GM18517 (cell line): ENCODE measurements at regions not wholly inside any gene's neighbourhood (a gene's known extent, or its start where the extent isn't known, plus 50 kb on each side); places are given as distances from the start of the nearest gene placed in this dataset.

Source experiments
- ATAC-seq: cut with Tn5 transposase; IDR thresholded peaks from one replicate; pipeline ENCODE4 v1.9.1; 2021; ENCODE audit warnings: mild to moderate bottlenecking, moderate library complexity; ENCODE audit not compliant: unreplicated experiment

- no peak for ATAC-seq
Observed at GRCh38 chr10:60669501-60669900, 108.8 kb upstream of the CDK1 start.

- ATAC-seq = no peak
Observed at GRCh38 chr10:60666221-60666620, 112.1 kb upstream of the CDK1 start.

- no peak for ATAC-seq
Observed at GRCh38 chr10:60664859-60665258, 113.4 kb upstream of the CDK1 start.

DNA sequence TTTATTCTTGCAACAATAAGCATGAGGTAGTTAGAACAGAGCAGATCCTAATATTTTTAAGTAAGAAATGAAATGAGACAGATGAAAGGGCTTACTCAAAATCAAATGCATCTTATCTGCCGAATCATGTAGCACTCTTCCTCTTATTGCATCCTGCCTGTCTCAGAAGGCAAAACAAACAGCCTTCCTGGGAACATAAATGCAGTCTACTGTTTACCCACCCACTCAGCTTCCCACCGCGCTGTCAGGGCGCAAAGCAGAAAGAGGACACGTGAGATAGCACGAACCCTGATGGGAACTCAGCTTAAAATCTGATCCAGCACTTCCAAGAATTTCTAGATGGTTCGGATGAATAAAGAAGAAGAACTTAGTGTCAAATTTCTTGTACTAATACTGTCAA lies 114.4 kb upstream of the CDK1 start:
- no peak for ATAC-seq

GRCh38 chr10:60662917-60663614 lies 115.2 kb upstream of the CDK1 start:
- no peak for ATAC-seq

DNA sequence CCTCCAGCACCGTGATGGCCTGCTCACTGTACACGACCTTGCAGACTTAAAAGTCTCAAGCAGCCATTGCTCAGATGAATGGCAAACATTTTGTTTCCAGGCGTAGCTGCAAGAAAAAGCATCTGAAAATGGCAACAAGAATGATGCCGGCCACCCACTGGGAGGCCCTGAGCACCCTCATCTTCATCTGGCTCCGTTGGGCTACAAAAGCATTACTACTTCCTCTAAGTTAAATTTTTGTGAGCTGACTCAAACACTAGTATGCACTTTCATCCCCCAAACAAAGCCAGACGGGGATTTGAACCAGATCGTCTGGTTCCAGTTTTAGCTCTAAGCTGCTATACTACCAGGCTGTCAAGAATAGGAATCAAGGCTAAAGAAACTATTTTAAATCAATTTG lies 116.6 kb upstream of the CDK1 start:
- ATAC-seq = no peak

- no peak for ATAC-seq
Observed at GRCh38 chr10:60660625-60661024, 117.7 kb upstream of the CDK1 start.

DNA sequence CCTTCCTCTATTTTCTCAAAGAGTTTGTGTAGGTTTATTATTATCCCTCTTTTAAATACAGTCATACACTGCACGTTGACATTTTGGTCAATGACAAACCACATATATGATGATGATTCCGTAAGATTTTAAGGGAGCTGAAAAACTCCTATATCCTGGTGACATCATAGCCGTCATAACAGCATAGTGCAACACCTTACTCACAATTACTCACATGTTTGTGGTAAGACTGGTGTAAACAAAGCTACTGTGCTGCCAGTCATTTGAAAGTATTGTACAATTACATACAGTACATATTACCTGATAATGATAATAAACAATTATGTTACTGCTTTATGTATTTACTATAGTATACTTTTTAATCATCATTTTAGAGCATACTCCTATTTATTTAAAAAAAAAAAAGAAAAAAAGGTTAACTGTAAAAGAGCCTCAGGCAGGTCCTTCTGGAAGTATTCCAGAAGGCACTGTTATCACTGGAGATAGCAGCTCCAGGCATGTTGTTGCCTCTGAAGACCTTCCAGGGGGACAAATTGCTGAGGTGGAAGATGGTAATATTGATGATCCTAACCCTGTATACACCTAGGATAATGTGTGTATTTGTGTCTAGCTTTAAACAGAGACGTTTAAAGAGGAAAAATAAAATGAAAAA lies 123.3 kb upstream of the CDK1 start:
- no peak for ATAC-seq

DNA sequence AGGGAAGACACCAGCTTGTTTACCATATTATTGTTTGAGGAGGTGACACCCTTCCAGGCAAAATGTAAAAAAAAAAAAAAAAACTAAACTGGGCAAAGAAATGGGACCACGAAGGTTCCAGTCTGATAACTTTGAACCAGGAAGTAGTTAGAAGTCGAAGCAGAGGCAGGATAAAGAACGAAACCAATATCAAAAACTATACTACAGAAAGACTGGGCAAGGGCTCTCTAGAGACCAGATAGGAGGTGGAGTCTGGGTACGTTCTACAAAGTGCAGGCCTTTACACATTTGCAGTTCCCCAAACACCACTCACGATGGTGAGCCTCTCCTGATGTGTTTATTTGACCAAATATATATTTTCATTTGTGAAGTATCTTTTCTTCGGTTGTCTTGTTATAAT lies 125.7 kb upstream of the CDK1 start:
- peak; percentile 99 for ATAC-seq

GRCh38 chr10:60650378-60650800 lies 127.9 kb upstream of the CDK1 start:
- ATAC-seq = no peak

DNA sequence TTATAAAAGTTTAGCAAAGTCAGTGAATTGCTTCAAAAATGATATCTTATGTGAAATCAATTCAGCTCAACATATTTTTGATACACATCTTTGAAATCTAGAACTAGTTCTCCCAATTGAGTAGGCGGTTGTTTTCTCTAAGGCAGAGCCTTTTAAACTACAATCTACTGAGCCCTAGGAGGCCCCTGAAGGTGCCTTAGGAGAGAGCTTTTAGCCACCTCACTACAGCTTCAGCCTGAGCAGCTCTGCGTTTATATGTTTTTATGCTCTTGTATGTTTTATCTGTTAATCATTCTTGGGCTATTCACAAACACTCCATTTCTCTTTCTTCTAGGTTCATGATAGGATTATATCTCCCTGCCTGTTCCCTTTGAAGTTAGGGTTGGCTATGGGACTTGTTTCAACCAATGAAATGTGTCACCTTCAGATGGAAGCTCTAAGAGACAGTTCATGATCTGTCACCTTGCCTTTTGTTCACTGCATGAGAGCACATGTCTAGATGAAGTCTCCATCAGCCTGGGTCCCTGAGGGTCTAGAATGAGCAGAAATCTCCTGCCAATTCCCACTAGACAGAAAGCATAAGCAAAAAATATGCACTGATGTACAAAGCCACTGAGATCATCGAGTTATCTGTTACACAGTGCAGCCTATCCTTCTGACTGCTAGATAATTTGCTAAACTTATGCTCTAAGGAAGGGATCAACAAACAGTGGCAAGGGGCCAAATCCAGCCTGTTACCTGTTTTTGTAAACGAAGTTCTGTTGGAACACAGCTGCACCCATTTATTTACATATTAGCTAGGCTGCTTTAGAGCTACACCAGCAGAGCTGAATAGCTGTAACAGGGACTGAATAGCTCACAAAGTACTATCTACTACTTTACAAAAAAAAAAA lies 128.5 kb upstream of the CDK1 start:
- ATAC-seq = no peak

GRCh38 chr10:60648761-60649160 lies 129.5 kb upstream of the CDK1 start:
- no peak for ATAC-seq

DNA sequence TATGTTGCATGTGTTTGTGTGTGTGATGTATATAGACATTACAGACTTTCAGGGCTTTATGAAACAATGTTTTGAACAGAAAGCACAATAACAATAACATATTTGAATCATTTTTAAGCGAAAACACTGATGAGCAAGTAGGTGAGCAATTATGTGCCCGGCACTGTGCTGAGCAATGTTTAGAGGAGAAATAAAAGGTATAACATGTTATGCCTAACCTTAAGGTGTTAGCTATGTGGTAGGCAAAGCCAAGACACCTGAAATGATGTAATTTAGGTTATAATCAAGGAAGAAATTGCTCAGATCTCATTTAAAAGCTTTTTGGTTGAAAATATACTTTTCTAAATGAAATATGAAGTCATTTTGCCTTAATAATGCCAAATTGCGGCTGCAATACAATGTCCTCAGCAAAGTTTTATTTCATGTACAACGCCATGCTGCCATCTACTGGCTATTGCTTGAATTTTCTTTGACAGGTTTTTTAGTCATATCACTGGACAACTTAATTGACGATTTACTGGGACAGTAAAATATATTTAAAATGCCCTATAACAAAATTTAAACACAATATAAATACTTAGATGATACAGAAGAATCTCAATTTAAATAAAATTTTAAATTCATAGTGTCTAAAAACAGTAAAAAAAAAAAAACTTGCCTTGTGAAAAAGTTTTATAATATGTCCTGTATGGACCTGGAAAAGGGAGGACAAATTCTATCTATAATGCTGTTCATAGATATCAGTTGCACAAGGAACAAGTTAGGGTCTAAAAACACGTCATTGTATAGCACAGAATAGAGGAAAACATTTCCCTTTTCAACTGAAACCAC lies 131.1 kb upstream of the CDK1 start:
- ATAC-seq = peak; percentile 81

GRCh38 chr10:60645980-60646379 lies 132.3 kb upstream of the CDK1 start:
- ATAC-seq = no peak

DNA sequence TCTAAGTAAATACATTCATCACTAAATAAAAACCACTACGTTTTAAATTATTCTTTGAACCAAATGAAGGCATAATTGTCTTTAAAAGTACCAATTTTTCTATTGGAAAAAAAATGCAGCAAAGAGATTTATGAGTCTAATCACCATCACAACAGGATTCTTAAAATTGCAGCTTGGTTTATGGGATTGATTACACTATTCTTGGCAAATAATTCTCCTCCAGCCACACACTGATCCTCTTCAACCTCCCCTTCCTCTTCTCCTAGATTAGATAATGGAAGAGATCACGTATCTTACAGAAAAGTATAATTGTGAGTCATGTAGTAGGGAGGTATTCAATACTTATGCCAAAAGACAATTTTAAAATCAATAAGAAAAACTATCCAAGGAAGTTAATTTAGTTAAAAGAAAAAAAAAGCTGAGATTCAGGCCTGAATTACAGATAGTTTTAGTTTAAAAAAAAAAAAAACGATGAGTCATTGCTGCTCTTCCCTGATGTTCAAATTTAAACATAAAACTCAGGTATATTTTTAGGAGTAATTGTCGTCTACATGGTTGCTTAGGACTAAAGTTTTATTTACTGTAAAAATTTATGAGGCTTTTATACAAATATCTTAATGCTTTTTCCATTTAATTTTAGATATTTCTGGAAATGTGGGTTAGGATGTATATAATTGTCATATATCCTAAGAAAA lies 133.7 kb upstream of the CDK1 start:
- no peak for ATAC-seq

DNA sequence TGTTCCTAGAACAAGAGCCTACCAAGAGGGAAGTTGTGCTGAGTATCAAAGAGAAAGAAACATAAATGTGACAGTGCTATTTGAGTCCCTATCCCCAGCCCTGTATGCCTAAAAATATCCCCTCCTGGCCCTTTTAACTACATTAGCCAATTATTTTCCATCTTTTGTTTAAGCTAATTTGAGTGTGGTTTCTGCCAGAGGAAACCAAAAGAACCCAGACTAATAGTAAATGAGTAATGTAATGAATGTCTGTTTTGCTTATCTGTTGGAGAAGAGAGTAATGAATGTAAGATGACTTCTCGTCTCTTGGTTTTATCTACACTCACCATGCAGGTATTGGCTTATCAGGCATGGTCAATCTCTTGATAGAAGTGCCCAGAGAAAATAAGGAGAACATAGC lies 134.4 kb upstream of the CDK1 start:
- no peak for ATAC-seq

GRCh38 chr10:60629332-60629731 lies 148.9 kb upstream of the CDK1 start:
- ATAC-seq = no peak

- no peak for ATAC-seq
Observed at GRCh38 chr10:60627778-60628748, 150.2 kb upstream of the CDK1 start.

GRCh38 chr10:60626037-60626436 lies 152.2 kb upstream of the CDK1 start:
- ATAC-seq = no peak
